GM23338 (cell line): ENCODE measurements at regions not wholly inside any gene's neighbourhood (a gene's known extent, or its start where the extent isn't known, plus 50 kb on each side); places are given as distances from the start of the nearest gene placed in this dataset.

Experiments
- ATAC-seq: fragments of 200-7000 bp; cut with Tn5 transposase; 3 replicates; pipeline ENCODE4 v1.9.1; 2020
- DNase-seq: peaks from one replicate; pipeline ENCODE4 v3.0.0-alpha.2; 2015; ENCODE audit warnings: low spot score
- H2AFZ ChIP-seq: fragments of 200-600 bp; sonication (generic); 2 replicates; pipeline ENCODE4 v1.8.0; 2016; ENCODE audit warnings: antibody characterized with exemption, mild to moderate bottlenecking, moderate library complexity
- H3F3A ChIP-seq: fragments of 200-600 bp; sonication (generic); replicated peaks from 2 replicates; pipeline ENCODE4 v1.8.0; 2017; ENCODE audit warnings: antibody characterized with exemption, mixed run types, low read depth
- H3K27ac ChIP-seq: fragments of 200-600 bp; sonication (generic); 2 replicates; pipeline ENCODE4 v1.6.1; 2016; ENCODE audit warnings: low read depth
- H3K27me3 ChIP-seq: fragments of 200-600 bp; sonication (generic); 2 replicates; pipeline ENCODE4 v1.8.0; 2016; ENCODE audit warnings: mild to moderate bottlenecking, mixed run types, moderate library complexity; ENCODE audit not compliant: insufficient read depth
- H3K36me3 ChIP-seq: fragments of 200-600 bp; sonication (generic); 2 replicates; pipeline ENCODE4 v1.8.0; 2016; ENCODE audit warnings: mild to moderate bottlenecking; ENCODE audit not compliant: insufficient read depth
- H3K4me1 ChIP-seq: fragments of 200-600 bp; sonication (generic); 2 replicates; pipeline ENCODE4 v1.8.0; 2016; ENCODE audit warnings: mild to moderate bottlenecking, moderate library complexity; ENCODE audit not compliant: insufficient read depth
- H3K4me2 ChIP-seq: fragments of 200-600 bp; sonication (generic); 2 replicates; pipeline ENCODE4 v1.7.1; 2017; ENCODE audit warnings: mixed run types
- H3K4me3 ChIP-seq: fragments of 200-600 bp; sonication (generic); 2 replicates; pipeline ENCODE4 v1.6.1; 2016; ENCODE audit warnings: mixed run types
- H3K79me2 ChIP-seq: fragments of 200-600 bp; sonication (generic); replicated peaks from 2 replicates; pipeline ENCODE4 v1.8.0; 2017; ENCODE audit warnings: mild to moderate bottlenecking; ENCODE audit not compliant: insufficient read depth
- H3K9me2 ChIP-seq: fragments of 200-600 bp; sonication (generic); 2 replicates; pipeline ENCODE4 v1.8.0; 2017; ENCODE audit not compliant: insufficient read depth
- H4K20me1 ChIP-seq: fragments of 200-600 bp; sonication (generic); replicated peaks from 2 replicates; pipeline ENCODE4 v1.8.0; 2017; ENCODE audit warnings: mild to moderate bottlenecking; ENCODE audit not compliant: insufficient read depth
- H3K27ac Mint-ChIP-seq: 2 replicates; pipeline ENCODE4 v1.8.0; 2020; ENCODE audit warnings: inconsistent platforms, mild to moderate bottlenecking, moderate library complexity, mixed read lengths
- H3K27me3 Mint-ChIP-seq: 3 replicates; pipeline ENCODE4 v1.8.0; 2022; ENCODE audit warnings: low read depth, mild to moderate bottlenecking, moderate library complexity, mixed read lengths, inconsistent platforms; ENCODE audit not compliant: insufficient read depth, poor library complexity
- H3K36me3 Mint-ChIP-seq: 3 replicates; pipeline ENCODE4 v1.8.0; 2021; ENCODE audit warnings: low read depth, mild to moderate bottlenecking, inconsistent platforms, moderate library complexity, mixed read lengths
- H3K4me1 Mint-ChIP-seq: 3 replicates; pipeline ENCODE4 v1.8.0; 2020; ENCODE audit warnings: mild to moderate bottlenecking, inconsistent platforms, mixed read lengths
- H3K4me3 Mint-ChIP-seq: 3 replicates; pipeline ENCODE4 v1.8.0; 2021; ENCODE audit warnings: moderate library complexity, mild to moderate bottlenecking, inconsistent platforms, mixed read lengths
- H3K9me3 Mint-ChIP-seq: 3 replicates; pipeline ENCODE4 v1.8.0; 2020; ENCODE audit warnings: moderate library complexity, mild to moderate bottlenecking, inconsistent platforms, mixed read lengths
- ETS1 ChIP-seq: IDR thresholded peaks from 2 replicates; pipeline ENCODE4 v1.6.1; 2016; ENCODE audit warnings: antibody characterized with exemption
- EZH2phosphoT487 ChIP-seq: fragments of 200-600 bp; sonication (generic); IDR thresholded peaks from one replicate; pipeline ENCODE4 v1.8.1; 2018; ENCODE audit warnings: antibody characterized with exemption; ENCODE audit not compliant: unreplicated experiment
- JUNB ChIP-seq: IDR thresholded peaks from one replicate; pipeline ENCODE4 v1.6.1; 2016; ENCODE audit warnings: antibody characterized with exemption; ENCODE audit not compliant: unreplicated experiment
- NANOG ChIP-seq: IDR thresholded peaks from 2 replicates; pipeline ENCODE4 v1.6.1; 2016; ENCODE audit warnings: antibody characterized with exemption, borderline replicate concordance
- POLR2AphosphoS5 ChIP-seq: IDR thresholded peaks from 2 replicates; pipeline ENCODE4 v1.6.1; 2016; ENCODE audit warnings: antibody characterized with exemption, low read depth
- ZNF331 ChIP-seq: fragments of 250-450 bp; sonication (Bioruptor Pico); IDR thresholded peaks from 2 replicates; pipeline ENCODE4 v1.5.0; 2020; ENCODE audit warnings: low read depth, mild to moderate bottlenecking, moderate library complexity
- ZNF462 ChIP-seq: fragments of 250-450 bp; sonication (Bioruptor Pico); IDR thresholded peaks from 2 replicates; pipeline ENCODE4 v1.5.0; 2020; ENCODE audit warnings: mild to moderate bottlenecking, moderate library complexity
- TF ChIP-seq, protein P1 (sequence below), 2 experiments: fragments of 200-600 bp in 1 of 2; sonication (generic) in 1 of 2; conservative IDR thresholded peaks; 2 replicates each; pipeline versions ENCODE4 v1.5.1 to v1.6.1; 2016 to 2017; ENCODE audit warnings: antibody characterized with exemption in 2 of 2, low read depth in 2 of 2, mild to moderate bottlenecking in 2 of 2, moderate library complexity in 1 of 2

GRCh38 chr6:139592011-139592410, 217.6 kb upstream of the CITED2 start (continued):
- TF ChIP-seq ZNF462 (CRISPR knock-in tag) (no peak), POLR2AphosphoS5 (no peak), NANOG (no peak), EZH2phosphoT487 (no peak)

GRCh38 chr6:139591075-139591865, 216.8 kb upstream of the CITED2 start:
- ATAC-seq (no peak), DNase-seq (no peak)
- Histone ChIP-seq H3K4me2 (no peak overlapping the region), H3K36me3 (no peaks in the 10 kb centered on the region), H3K27ac (no peak overlapping the region), H3K4me3 (no peak overlapping the region), H3K27me3 (no peaks in the 10 kb centered on the region), H3K4me1 (peaks cover 8% of the 10 kb centered on the region; the same call in 1 of the 2 replicates), H2AFZ (no peak overlapping the region), H3F3A (no peaks in the 10 kb centered on the region), H3K9me2 (0 out of 2 replicates have a peak, but pooled peaks cover 3% of the 10 kb centered on the region), H4K20me1 (no peaks in the 10 kb centered on the region), H3K79me2 (no peaks in the 10 kb centered on the region)
- Mint-ChIP-seq H3K27ac (no peak overlapping the region), H3K27me3 (no peaks in the 10 kb centered on the region), H3K4me1 (peaks cover 15% of the 10 kb centered on the region; the same call in 2 of the 3 replicates), H3K36me3 (no peaks in the 10 kb centered on the region), H3K4me3 (no peak overlapping the region), H3K9me3 (no peaks in the 10 kb centered on the region)
- TF ChIP-seq JUNB (no peak), ZNF331 (CRISPR knock-in tag) (no peak), ETS1 (no peak)
- TF ChIP-seq, protein P1, sequence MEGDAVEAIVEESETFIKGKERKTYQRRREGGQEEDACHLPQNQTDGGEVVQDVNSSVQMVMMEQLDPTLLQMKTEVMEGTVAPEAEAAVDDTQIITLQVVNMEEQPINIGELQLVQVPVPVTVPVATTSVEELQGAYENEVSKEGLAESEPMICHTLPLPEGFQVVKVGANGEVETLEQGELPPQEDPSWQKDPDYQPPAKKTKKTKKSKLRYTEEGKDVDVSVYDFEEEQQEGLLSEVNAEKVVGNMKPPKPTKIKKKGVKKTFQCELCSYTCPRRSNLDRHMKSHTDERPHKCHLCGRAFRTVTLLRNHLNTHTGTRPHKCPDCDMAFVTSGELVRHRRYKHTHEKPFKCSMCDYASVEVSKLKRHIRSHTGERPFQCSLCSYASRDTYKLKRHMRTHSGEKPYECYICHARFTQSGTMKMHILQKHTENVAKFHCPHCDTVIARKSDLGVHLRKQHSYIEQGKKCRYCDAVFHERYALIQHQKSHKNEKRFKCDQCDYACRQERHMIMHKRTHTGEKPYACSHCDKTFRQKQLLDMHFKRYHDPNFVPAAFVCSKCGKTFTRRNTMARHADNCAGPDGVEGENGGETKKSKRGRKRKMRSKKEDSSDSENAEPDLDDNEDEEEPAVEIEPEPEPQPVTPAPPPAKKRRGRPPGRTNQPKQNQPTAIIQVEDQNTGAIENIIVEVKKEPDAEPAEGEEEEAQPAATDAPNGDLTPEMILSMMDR (conservative IDR thresholded peaks at IDR 0.05; ENCODE audit: low read depth in 2 of 2), result no peak
